WTC11 (cell line): ENCODE measurements at regions not wholly inside any gene's neighbourhood (a gene's known extent, or its start where the extent isn't known, plus 50 kb on each side); places are given as distances from the start of the nearest gene placed in this dataset.

Experiments
- CTCF ChIP-seq: fragments of 200-600 bp; IDR thresholded peaks from 2 replicates; pipeline ENCODE4 v1.8.0; 2022; ENCODE audit warnings: antibody characterized with exemption
- FOXJ3 ChIP-seq: sonication (generic); formaldehyde crosslinking; IDR thresholded peaks from 2 replicates; pipeline ENCODE4 v1.9.0; 2021; ENCODE audit warnings: missing genetic modification reagents, mild to moderate bottlenecking, borderline replicate concordance
- NR2C2 ChIP-seq: sonication (generic); formaldehyde crosslinking; IDR thresholded peaks from 2 replicates; pipeline ENCODE4 v1.8.0; 2022; ENCODE audit warnings: mild to moderate bottlenecking, missing genetic modification reagents
- NR3C1 ChIP-seq: sonication (generic); formaldehyde crosslinking; conservative IDR thresholded peaks from 2 replicates; pipeline ENCODE4 v1.8.1; 2023; ENCODE audit warnings: low read depth, mild to moderate bottlenecking, missing genetic modification reagents
- USF2 ChIP-seq: sonication (generic); formaldehyde crosslinking; IDR thresholded peaks from 2 replicates; pipeline ENCODE4 v1.8.1; 2023; ENCODE audit warnings: mild to moderate bottlenecking, missing genetic modification reagents, moderate library complexity

GRCh38 chr18:38237796-38238195 is 672.2 kb upstream of the CELF4 start:
- TF ChIP-seq CTCF (no peak), NR3C1 (CRISPR knock-in tag) (no peak), NR2C2 (no peak), USF2 (no peak), FOXJ3 (CRISPR knock-in tag) (no peak)
